K562 (cell line): ENCODE measurements at regions not wholly inside any gene's neighbourhood (a gene's known extent, or its start where the extent isn't known, plus 50 kb on each side); places are given as distances from the start of the nearest gene placed in this dataset.

ENCODE experiments used
- ATAC-seq: fragments of 200-7000 bp; cut with Tn5 transposase; 3 replicates; pipeline ENCODE4 v1.9.1; 2020; ENCODE audit warnings: moderate library complexity
- BruUV-seq: library from RNA; stranded (reverse); fragments of 400-500 nt; replicated peaks from 2 replicates; lab custom pipeline; 2021; lab: Mats Ljungman, UMichigan
- CTCF ChIA-PET: fragments of 300-600 bp; formaldehyde crosslinking; extraction: SDS; loops from one replicate; lab custom pipeline; 2021; ENCODE audit warnings: low intra/inter-chr PET ratio; lab: Yijun Ruan, JAX
- POLR2A ChIA-PET: fragments of 300-600, 350-650 bp; sonication (Branson Sonifier 250); formaldehyde crosslinking; extraction: SDS; loops from one replicate; lab custom pipeline; 2021; ENCODE audit warnings: antibody characterized with exemption, inconsistent platforms; lab: Yijun Ruan, JAX
- DNase-seq, 4 experiments: peaks; one replicate each; pipeline versions ENCODE4 v3.0.0 to v3.0.0-alpha.2; 2011 to 2018; ENCODE audit warnings: low spot score in 3 of 4, mixed read lengths in 3 of 4; ENCODE audit errors: extremely low read depth in 1 of 4
- FAIRE-seq: peaks from 2 replicates; lab custom pipeline; 2011; peaks lifted over from hg19 to GRCh38; lab: Jason Lieb, UNC
- H2AFZ ChIP-seq: 2 replicates; pipeline ENCODE4 v1.6.0; 2011; ENCODE audit warnings: low read depth, low read length, control low read depth, inconsistent platforms
- H3K27ac ChIP-seq: fragments of 200-600 bp; 3 replicates; pipeline ENCODE4 v1.8.0; 2011; ENCODE audit warnings: low read depth, mild to moderate bottlenecking, control low read depth, inconsistent platforms, low read length, moderate library complexity, mixed read lengths; ENCODE audit errors: extremely low read depth
- H3K27me3 ChIP-seq, 2 experiments: fragments of 300-600 bp in 1 of 2; 2 replicates in 1 of 2; 3 replicates in 1 of 2; pipeline versions ENCODE4 v1.6.0 to v1.8.0; 2011; ENCODE audit warnings: inconsistent platforms in 2 of 2, low read length in 2 of 2, mild to moderate bottlenecking in 1 of 2, mixed read lengths in 1 of 2, moderate library complexity in 1 of 2; ENCODE audit not compliant: control insufficient read depth in 2 of 2, insufficient read depth in 2 of 2
- H3K36me3 ChIP-seq: fragments of 300-600 bp; 3 replicates; pipeline ENCODE4 v1.8.0; 2011; ENCODE audit warnings: mild to moderate bottlenecking, low read length, inconsistent platforms; ENCODE audit not compliant: control insufficient read depth, insufficient read depth
- H3K4me1 ChIP-seq, 2 experiments: fragments of 200-600 bp in 1 of 2; replicated peaks in 1 of 2; 2 replicates in 1 of 2; 3 replicates in 1 of 2; pipeline versions ENCODE4 v1.5.1 to v1.8.0; 2011; ENCODE audit warnings: inconsistent platforms in 2 of 2, low read length in 2 of 2, mild to moderate bottlenecking in 1 of 2, mixed read lengths in 1 of 2, moderate library complexity in 1 of 2; ENCODE audit not compliant: control insufficient read depth in 2 of 2, insufficient read depth in 2 of 2
- H3K4me2 ChIP-seq: 2 replicates; pipeline ENCODE4 v1.6.1; 2011; ENCODE audit warnings: low read length, control low read depth, inconsistent platforms, mixed read lengths; ENCODE audit not compliant: insufficient read depth
- H3K4me3 ChIP-seq: fragments of 200-600 bp; sonication (generic), shearing (Covaris generic); 2 replicates; pipeline ENCODE4 v1.5.1; 2016; ENCODE audit warnings: control low read depth, inconsistent platforms
- H3K79me2 ChIP-seq: fragments of 200-600 bp; 3 replicates; pipeline ENCODE4 v1.8.0; 2011; ENCODE audit warnings: low read length, inconsistent platforms; ENCODE audit not compliant: control insufficient read depth, insufficient read depth
- H3K9ac ChIP-seq, 2 experiments: 2 replicates each; pipeline versions ENCODE4 v1.6.0 to v1.6.1; 2011; ENCODE audit warnings: low read depth in 2 of 2, low read length in 2 of 2, control low read depth in 1 of 2, inconsistent platforms in 1 of 2, mild to moderate bottlenecking in 1 of 2, mixed read lengths in 1 of 2; ENCODE audit not compliant: insufficient read depth in 1 of 2
- H3K9me1 ChIP-seq: one replicate; pipeline ENCODE4 v1.6.0; 2011; ENCODE audit warnings: inconsistent platforms, mild to moderate bottlenecking, low read length, moderate library complexity; ENCODE audit not compliant: control insufficient read depth, insufficient read depth
- H3K9me3 ChIP-seq: replicated peaks from 2 replicates; pipeline ENCODE4 v1.5.1; 2011; ENCODE audit warnings: low read depth, low read length, inconsistent platforms; ENCODE audit not compliant: control insufficient read depth, insufficient read depth
- H4K20me1 ChIP-seq: replicated peaks from 2 replicates; pipeline ENCODE4 v1.6.1; 2011; ENCODE audit warnings: low read length, inconsistent platforms, mixed read lengths; ENCODE audit not compliant: control insufficient read depth, insufficient read depth
- CBX2 ChIP-seq: fragments of 200-600 bp; sonication (generic); IDR thresholded peaks from one replicate; pipeline ENCODE4 v1.6.1; 2012; ENCODE audit warnings: mild to moderate bottlenecking, low read length, inconsistent platforms; ENCODE audit not compliant: insufficient read depth, poor library complexity, severe bottlenecking
- CC2D1A ChIP-seq: fragments of 450-650 bp; IDR thresholded peaks from 2 replicates; pipeline ENCODE4 v1.6.1; 2017; ENCODE audit warnings: mild to moderate bottlenecking
- CEBPB ChIP-seq: fragments of 450-650 bp; IDR thresholded peaks from 2 replicates; pipeline ENCODE4 v1.6.1; 2016; ENCODE audit warnings: missing genetic modification characterization, missing compliant biosample characterization
- EHMT2 ChIP-seq: fragments of 450-650 bp; IDR thresholded peaks from 2 replicates; pipeline ENCODE4 v1.6.1; 2018; ENCODE audit warnings: antibody characterized with exemption
- EZH2 ChIP-seq: IDR thresholded peaks from 2 replicates; pipeline ENCODE4 v1.6.1; 2012; ENCODE audit warnings: low read depth, mild to moderate bottlenecking, inconsistent platforms, low read length, borderline replicate concordance
- HDAC3 ChIP-seq: fragments of 450-650 bp; IDR thresholded peaks from 2 replicates; pipeline ENCODE4 v1.6.1; 2018; ENCODE audit warnings: borderline replicate concordance, mild to moderate bottlenecking, moderate library complexity; ENCODE audit not compliant: partially characterized antibody
- MTA1 ChIP-seq: fragments of 450-650 bp; IDR thresholded peaks from 2 replicates; pipeline ENCODE4 v1.6.1; 2017; ENCODE audit warnings: borderline replicate concordance
- NCOA6 ChIP-seq: fragments of 450-650 bp; IDR thresholded peaks from 2 replicates; pipeline ENCODE4 v1.6.1; 2017; ENCODE audit warnings: mild to moderate bottlenecking
- POLR2AphosphoS5 ChIP-seq: IDR thresholded peaks from 2 replicates; pipeline ENCODE4 v1.6.1; 2011; ENCODE audit warnings: mild to moderate bottlenecking, low read depth, low read length, moderate library complexity; ENCODE audit not compliant: control insufficient read depth, insufficient read depth
- RB1 ChIP-seq: fragments of 450-650 bp; IDR thresholded peaks from 2 replicates; pipeline ENCODE4 v1.6.1; 2017; ENCODE audit warnings: low read depth, mild to moderate bottlenecking
- RNF2 ChIP-seq: sonication (generic); IDR thresholded peaks from 2 replicates; pipeline ENCODE4 v1.6.1; 2016
- TRIM24 ChIP-seq, 2 experiments: fragments of 450-650 bp; IDR thresholded peaks; 2 replicates each; pipeline ENCODE4 v1.6.1; 2016
- ZBTB7A ChIP-seq: IDR thresholded peaks from 2 replicates; pipeline ENCODE4 v1.6.1; 2011; ENCODE audit warnings: low read depth, mild to moderate bottlenecking, low read length, moderate library complexity, borderline replicate concordance; ENCODE audit not compliant: control insufficient read depth
- ZBTB8A ChIP-seq: fragments of 450-650 bp; IDR thresholded peaks from 2 replicates; pipeline ENCODE4 v1.6.1; 2018; ENCODE audit warnings: mild to moderate bottlenecking, moderate library complexity; ENCODE audit not compliant: partially characterized antibody
- ZKSCAN3 ChIP-seq: fragments of 250-450 bp; sonication (Bioruptor Pico); IDR thresholded peaks from 2 replicates; pipeline ENCODE4 v1.4.0; 2020
- ZNF586 ChIP-seq: fragments of 450-650 bp; formaldehyde crosslinking; conservative IDR thresholded peaks from 2 replicates; pipeline ENCODE4 v1.4.0; 2020; ENCODE audit warnings: mild to moderate bottlenecking, moderate library complexity
- ZZZ3 ChIP-seq: fragments of 450-650 bp; IDR thresholded peaks from 2 replicates; pipeline ENCODE4 v1.6.1; 2016; ENCODE audit warnings: antibody characterized with exemption, mild to moderate bottlenecking, moderate library complexity
- WGBS: fragments of 100-300 bp; shearing (Covaris generic); methylation state at CpG from one replicate; pipeline ENCODE4 v1.1.6; 2016; ENCODE audit warnings: low coverage, mixed read lengths; ENCODE audit not compliant: insufficient coverage; ENCODE audit errors: missing lambda C conversion rate; 5-methylcytosine and 5-hydroxymethylcytosine counted together
- in situ Hi-C: fragments of 300-500 bp; cut with MboI; formaldehyde crosslinking; loops from 4 replicates; pipeline ENCODE4 v1.15.0; 2018; ENCODE audit warnings: inconsistent platforms, mixed read lengths
- intact Hi-C: fragments of 100-400 bp; cut with micrococcal nuclease; formaldehyde crosslinking; loops from 2 replicates; pipeline ENCODE4 v1.14.2; 2022
- TF ChIP-seq, protein P1 (sequence below): fragments of 450-650 bp; conservative IDR thresholded peaks from 2 replicates; pipeline ENCODE4 v1.6.1; 2016; ENCODE audit warnings: missing genetic modification characterization, low read depth, mild to moderate bottlenecking, missing compliant biosample characterization, moderate library complexity

- Histone ChIP-seq H3K9ac (no peak overlapping the region), H3K9me1 (no peaks in the 10 kb centered on the region), H3K27me3 (no peaks in the 10 kb centered on the region), H3K9me3 (no peaks in the 10 kb centered on the region), H3K4me3 (no peak overlapping the region), H3K4me1 (no peaks in the 10 kb centered on the region), H3K4me2 (no peak overlapping the region), H3K79me2 (no peaks in the 10 kb centered on the region), H3K36me3 (no peaks in the 10 kb centered on the region), H2AFZ (no peak overlapping the region), H3K27ac (no peak overlapping the region), H4K20me1 (no peaks in the 10 kb centered on the region)
- no TSS peak for BruUV-seq
- TF ChIP-seq CBX2 (no peak), ZNF586 (no peak), RNF2 (no peak), MTA1 (no peak), CEBPB (tag) (no peak), EZH2 (no peak), RB1 (no peak), ZBTB7A (no peak), ZBTB8A (no peak), TRIM24 (IDR thresholded peaks at IDR 0.05) (no peak), NCOA6 (no peak), ZKSCAN3 (CRISPR knock-in tag) (no peak), CC2D1A (no peak), ZZZ3 (no peak), POLR2AphosphoS5 (no peak), HDAC3 (no peak), EHMT2 (no peak)
- TF ChIP-seq, protein P1, sequence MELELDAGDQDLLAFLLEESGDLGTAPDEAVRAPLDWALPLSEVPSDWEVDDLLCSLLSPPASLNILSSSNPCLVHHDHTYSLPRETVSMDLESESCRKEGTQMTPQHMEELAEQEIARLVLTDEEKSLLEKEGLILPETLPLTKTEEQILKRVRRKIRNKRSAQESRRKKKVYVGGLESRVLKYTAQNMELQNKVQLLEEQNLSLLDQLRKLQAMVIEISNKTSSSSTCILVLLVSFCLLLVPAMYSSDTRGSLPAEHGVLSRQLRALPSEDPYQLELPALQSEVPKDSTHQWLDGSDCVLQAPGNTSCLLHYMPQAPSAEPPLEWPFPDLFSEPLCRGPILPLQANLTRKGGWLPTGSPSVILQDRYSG (tag) = no peak
- DNase-seq (no peak), ATAC-seq (no peak), FAIRE-seq (no peak)
- ChIA-PET POLR2A (no interaction called here), CTCF (no interaction called here)
- in situ Hi-C loops = no loop called here
- intact Hi-C loops = no loop called here
- 0% methylated on average over 1 of the region's 1 CpG for WGBS
Observed at GRCh38 chr2:226676618-226677017, 123.0 kb downstream of the IRS1 start.
